CD4-positive, alpha-beta T cell treated with Interleukin-2 at 100 ng/mL for 4 hours (primary cell): ENCODE measurements at regions not wholly inside any gene's neighbourhood (a gene's known extent, or its start where the extent isn't known, plus 50 kb on each side); places are given as distances from the start of the nearest gene placed in this dataset.

ENCODE experiments used
- DNase-seq: peaks from one replicate; pipeline ENCODE4 v3.0.0-alpha.2; 2020; ENCODE audit warnings: low spot score

GRCh38 chr11:70535191-70535971 is 137.1 kb downstream of the CTTN start:
- DNase-seq, result no peak

- no peak for DNase-seq
These were observed 137.9 kb downstream of the CTTN start for GRCh38 chr11:70536051-70536877.

- no peak for DNase-seq
These were observed 139.5 kb downstream of the CTTN start for GRCh38 chr11:70537576-70538571.

- DNase-seq, result no peak
These were observed 140.5 kb downstream of the CTTN start for GRCh38 chr11:70538641-70539359.

GRCh38 chr11:70539360-70540095 is 141.2 kb downstream of the CTTN start:
- no peak for DNase-seq

- no peak for DNase-seq
These were observed 141.9 kb downstream of the CTTN start for GRCh38 chr11:70540196-70540595.

- DNase-seq, result no peak
These were observed 142.8 kb downstream of the CTTN start for GRCh38 chr11:70541176-70541575.

- DNase-seq, result no peak
These were observed 143.4 kb downstream of the CTTN start for GRCh38 chr11:70541699-70542098.

GRCh38 chr11:70542406-70542805 is 144.1 kb downstream of the CTTN start:
- no peak for DNase-seq

GRCh38 chr11:70542811-70543210 is 144.5 kb downstream of the CTTN start:
- DNase-seq, result no peak

- no peak for DNase-seq
These were observed 145.3 kb downstream of the CTTN start for GRCh38 chr11:70543611-70544010.

GRCh38 chr11:70544067-70544773 is 145.9 kb downstream of the CTTN start:
- DNase-seq, result no peak

GRCh38 chr11:70544774-70545609 is 146.7 kb downstream of the CTTN start:
- no peak for DNase-seq

GRCh38 chr11:70545610-70545912 is 147.2 kb downstream of the CTTN start:
- no peak for DNase-seq

- no peak for DNase-seq
These were observed 148.0 kb downstream of the CTTN start for GRCh38 chr11:70546191-70546940.

GRCh38 chr11:70547386-70547785 is 149.1 kb downstream of the CTTN start:
- no peak for DNase-seq

- DNase-seq, result no peak
These were observed 149.7 kb downstream of the CTTN start for GRCh38 chr11:70547821-70548670.

- DNase-seq, result no peak
These were observed 150.6 kb downstream of the CTTN start for GRCh38 chr11:70548976-70549375.
